ENCODE measurements at regions not wholly inside any gene's neighbourhood (a gene's known extent, or its start where the extent isn't known, plus 50 kb on each side); places are given as distances from the start of the nearest gene placed in this dataset.
"Not testable (repeated sequence)": the region's sequence is repeated elsewhere in the genome, so short reads cannot be mapped to it uniquely, and the experiment has no call there.

GRCh38 chr11:122404571-122404970 lies 251.0 kb upstream of the UBASH3B start:
- H3K27me3 ChIP-seq (replicated peaks in 1 of 7) = no peaks in the 10 kb centered on the region
- intact Hi-C loops (cut with DNase I; ENCODE audit: low total_unique reads) = no loop called here
- H3K4me1 ChIP-seq = peaks cover 0 to 2% (median 0%) of the 10 kb centered on the region in 6 donors
- H3K4me3 ChIP-seq = no peak overlapping the region
- H3K36me3 ChIP-seq = no peaks in the 10 kb centered on the region
- TF ChIP-seq CTCF (IDR thresholded peaks at IDR 0.05 in 8 of 11, conservative IDR thresholded peaks at IDR 0.05 in 3 of 11) (no peak), POLR2AphosphoS5 (IDR thresholded peaks at IDR 0.05) (no peak)
- H3K27ac ChIP-seq = no peak overlapping the region
- H3K9me3 ChIP-seq = no peaks in the 10 kb centered on the region
- DNase-seq = no peak

GRCh38 chr11:122401581-122401980 lies 253.9 kb upstream of the UBASH3B start:
- H3K27ac ChIP-seq; H3K4me1 ChIP-seq; H3K27me3 ChIP-seq (replicated peaks in 1 of 7); DNase-seq; H3K9me3 ChIP-seq; H3K4me3 ChIP-seq; intact Hi-C loops (cut with DNase I; ENCODE audit: low total_unique reads); H3K36me3 ChIP-seq: not testable (repeated sequence)
- 46 to 61% (median 55%) methylated on average over 5 of the region's 5 CpGs for WGBS, 5 donors

- 51 to 74% (median 66%) methylated on average over 2 of the region's 2 CpGs for WGBS, 5 donors
- TF ChIP-seq POLR2AphosphoS5 (IDR thresholded peaks at IDR 0.05) (no peak), POLR2A (IDR thresholded peaks at IDR 0.05) (no peak), CTCF (IDR thresholded peaks at IDR 0.05 in 8 of 11, conservative IDR thresholded peaks at IDR 0.05 in 3 of 11) (no peak)
- no peak overlapping the region for H3K27ac ChIP-seq
- no peaks in the 10 kb centered on the region for H3K36me3 ChIP-seq
- H3K4me1 ChIP-seq = peaks cover 0 to 6% (median 0%) of the 10 kb centered on the region in 6 donors
- no peaks in the 10 kb centered on the region for H3K27me3 ChIP-seq (replicated peaks in 1 of 7)
- H3K9me3 ChIP-seq = no peaks in the 10 kb centered on the region
- no peak for DNase-seq
- intact Hi-C loops (cut with DNase I; ENCODE audit: low total_unique reads) = no loop called here
- no peak overlapping the region for H3K4me3 ChIP-seq
Observed at GRCh38 chr11:122399375-122399774, 256.1 kb upstream of the UBASH3B start.

GRCh38 chr11:122398851-122399250 lies 256.7 kb upstream of the UBASH3B start:
- DNase-seq = no peak
- no peaks in the 10 kb centered on the region for H3K9me3 ChIP-seq
- intact Hi-C loops (cut with DNase I; ENCODE audit: low total_unique reads) = no loop called here
- no peaks in the 10 kb centered on the region for H3K36me3 ChIP-seq
- H3K4me3 ChIP-seq = no peak overlapping the region
- WGBS, 5 donors = 83 to 98% (median 95%) methylated on average over 2 of the region's 2 CpGs
- no peak overlapping the region for H3K27ac ChIP-seq
- peaks cover 0 to 6% (median 0%) of the 10 kb centered on the region in 6 donors for H3K4me1 ChIP-seq
- no peak for TF ChIP-seq POLR2AphosphoS5 (IDR thresholded peaks at IDR 0.05)
- no peak for TF ChIP-seq CTCF (IDR thresholded peaks at IDR 0.05 in 8 of 11, conservative IDR thresholded peaks at IDR 0.05 in 3 of 11)
- TF ChIP-seq POLR2A (IDR thresholded peaks at IDR 0.05) = no peak
- no peaks in the 10 kb centered on the region for H3K27me3 ChIP-seq (replicated peaks in 1 of 7)

DNA sequence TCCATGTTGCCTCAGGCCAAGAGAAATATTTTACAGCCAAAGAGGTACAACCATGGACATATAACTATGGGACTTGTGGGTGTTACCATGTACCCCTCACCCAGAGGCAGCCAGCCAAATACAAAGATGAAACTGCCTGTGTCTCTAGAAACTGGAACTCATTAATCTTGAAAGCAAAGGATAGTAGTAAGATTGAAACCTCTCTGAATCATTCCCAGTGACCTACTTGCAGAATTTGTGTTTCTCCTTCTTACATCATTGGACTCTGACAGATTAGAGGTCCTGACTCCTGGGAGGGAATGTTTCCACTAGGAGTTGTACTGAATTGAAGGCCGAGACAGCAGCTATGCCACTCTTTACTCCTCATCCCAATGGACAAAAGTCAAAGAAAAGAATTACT lies 257.4 kb upstream of the UBASH3B start:
- whole genome bisulfite sequencing, 5 donors = 39 to 69% (median 64%) methylated on average over 1 of the region's 1 CpG
- H3K36me3 ChIP-seq = no peaks in the 10 kb centered on the region
- no peak for DNase-seq
- intact Hi-C loops (cut with DNase I; ENCODE audit: low total_unique reads) = no loop called here
- no peaks in the 10 kb centered on the region for H3K27me3 ChIP-seq (replicated peaks in 1 of 7)
- no peak for TF ChIP-seq POLR2A (IDR thresholded peaks at IDR 0.05)
- TF ChIP-seq POLR2AphosphoS5 (IDR thresholded peaks at IDR 0.05) = no peak
- TF ChIP-seq CTCF (IDR thresholded peaks at IDR 0.05 in 8 of 11, conservative IDR thresholded peaks at IDR 0.05 in 3 of 11) = no peak
- H3K4me1 ChIP-seq = peaks cover 0 to 6% (median 0%) of the 10 kb centered on the region in 6 donors
- no peak overlapping the region for H3K27ac ChIP-seq
- H3K4me3 ChIP-seq = no peak overlapping the region
- H3K9me3 ChIP-seq = no peaks in the 10 kb centered on the region
